D721Med (cell line): ENCODE measurements at regions not wholly inside any gene's neighbourhood (a gene's known extent, or its start where the extent isn't known, plus 50 kb on each side); places are given as distances from the start of the nearest gene placed in this dataset.

Experiments
- DNase-seq: peaks from one replicate; pipeline ENCODE4 v3.0.0; 2011; ENCODE audit warnings: low spot score; ENCODE audit not compliant: insufficient read length
- FAIRE-seq: peaks from 2 replicates; lab custom pipeline; 2011; peaks lifted over from hg19 to GRCh38; lab: Jason Lieb, UNC
- TF ChIP-seq, protein P1 (sequence below): IDR thresholded peaks from 2 replicates; pipeline ENCODE4 v1.5.1; 2012; ENCODE audit warnings: mild to moderate bottlenecking, control low read depth; ENCODE audit not compliant: insufficient read depth; ENCODE audit errors: missing control alignments

DNA sequence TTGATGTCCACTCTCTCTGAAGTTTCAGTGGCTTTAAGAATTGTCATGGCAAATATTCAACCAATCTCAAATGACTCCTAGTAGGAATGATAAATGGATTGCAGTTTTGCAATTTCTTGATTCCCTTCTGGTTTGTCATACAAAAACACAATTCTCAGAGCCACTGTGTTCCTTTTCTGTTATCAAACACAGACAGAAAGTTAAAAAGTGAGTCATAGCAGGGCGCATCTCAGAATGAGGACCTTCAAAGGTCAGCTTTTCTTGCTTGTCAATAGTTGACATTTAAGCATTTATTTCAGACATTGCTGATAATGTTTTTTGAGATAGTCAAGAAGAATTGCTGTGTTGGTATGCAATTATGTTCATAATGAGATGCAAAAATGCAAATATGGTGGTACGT lies 405.9 kb downstream of the NR2F2 start:
- DNase-seq (no peak), FAIRE-seq (no peak)
- TF ChIP-seq, protein P1, sequence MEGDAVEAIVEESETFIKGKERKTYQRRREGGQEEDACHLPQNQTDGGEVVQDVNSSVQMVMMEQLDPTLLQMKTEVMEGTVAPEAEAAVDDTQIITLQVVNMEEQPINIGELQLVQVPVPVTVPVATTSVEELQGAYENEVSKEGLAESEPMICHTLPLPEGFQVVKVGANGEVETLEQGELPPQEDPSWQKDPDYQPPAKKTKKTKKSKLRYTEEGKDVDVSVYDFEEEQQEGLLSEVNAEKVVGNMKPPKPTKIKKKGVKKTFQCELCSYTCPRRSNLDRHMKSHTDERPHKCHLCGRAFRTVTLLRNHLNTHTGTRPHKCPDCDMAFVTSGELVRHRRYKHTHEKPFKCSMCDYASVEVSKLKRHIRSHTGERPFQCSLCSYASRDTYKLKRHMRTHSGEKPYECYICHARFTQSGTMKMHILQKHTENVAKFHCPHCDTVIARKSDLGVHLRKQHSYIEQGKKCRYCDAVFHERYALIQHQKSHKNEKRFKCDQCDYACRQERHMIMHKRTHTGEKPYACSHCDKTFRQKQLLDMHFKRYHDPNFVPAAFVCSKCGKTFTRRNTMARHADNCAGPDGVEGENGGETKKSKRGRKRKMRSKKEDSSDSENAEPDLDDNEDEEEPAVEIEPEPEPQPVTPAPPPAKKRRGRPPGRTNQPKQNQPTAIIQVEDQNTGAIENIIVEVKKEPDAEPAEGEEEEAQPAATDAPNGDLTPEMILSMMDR: no peak

DNA sequence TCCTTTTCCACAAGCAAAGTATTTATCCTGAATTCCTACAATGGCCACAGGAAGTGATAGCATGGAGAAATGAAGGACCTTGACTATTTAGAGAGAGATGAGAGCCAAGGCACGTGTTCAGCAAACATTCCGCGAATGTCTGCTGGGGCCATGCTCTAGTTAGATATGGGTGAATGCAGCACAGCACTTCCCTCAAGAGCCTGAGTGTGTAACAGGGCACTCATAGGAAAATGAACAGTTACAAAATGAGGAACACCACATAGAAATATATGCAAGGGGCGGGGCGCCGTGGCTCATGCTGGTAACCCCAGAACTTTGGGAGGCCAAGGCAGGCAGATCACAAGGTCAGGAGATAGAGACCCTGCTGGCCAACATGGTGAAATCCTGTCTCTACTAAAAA lies 406.9 kb downstream of the NR2F2 start:
- DNase-seq (no peak), FAIRE-seq (no peak)
- TF ChIP-seq, protein P1: no peak

DNA sequence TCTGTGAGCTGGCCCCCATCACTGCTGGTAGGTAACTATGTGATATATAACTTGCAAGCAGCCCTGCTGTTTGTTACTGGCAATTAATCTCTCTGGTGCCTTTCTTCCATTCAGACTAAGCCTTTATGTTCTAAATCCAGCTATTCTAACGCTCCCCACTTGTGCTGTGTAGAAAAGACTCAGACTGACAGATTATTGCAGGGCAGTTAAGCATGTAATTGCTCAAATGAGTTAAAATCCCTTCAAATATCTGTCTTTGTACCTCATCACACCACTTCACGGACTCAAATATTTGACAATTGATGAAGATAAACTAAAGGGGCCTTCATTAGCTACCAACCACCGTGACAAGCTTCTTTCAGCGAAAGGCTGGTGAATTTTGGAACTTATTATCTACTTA lies 416.2 kb downstream of the NR2F2 start:
- no peak for DNase-seq
- TF ChIP-seq, protein P1: no peak
- FAIRE-seq: no peak

DNA sequence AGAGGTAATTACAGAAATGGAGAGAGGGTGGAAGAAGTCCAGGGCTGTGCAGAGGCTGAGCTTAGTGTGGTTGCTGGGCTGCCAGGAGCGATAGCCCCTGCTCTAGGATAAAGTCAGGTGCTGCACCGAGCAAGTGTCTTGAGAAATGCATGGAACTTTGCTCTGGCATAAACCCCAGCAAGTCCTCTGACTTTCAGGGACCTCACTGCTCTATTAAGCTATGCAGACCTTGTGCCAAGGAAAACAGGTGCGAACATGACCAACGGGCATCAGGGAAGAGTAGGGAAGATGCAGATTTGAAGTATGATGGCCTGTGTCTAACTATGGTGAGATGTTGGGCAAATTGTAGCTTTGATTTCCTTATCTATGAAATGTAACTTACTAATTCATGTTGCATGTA lies 416.8 kb downstream of the NR2F2 start:
- DNase-seq (no peak), FAIRE-seq (no peak)
- TF ChIP-seq, protein P1: no peak

DNA sequence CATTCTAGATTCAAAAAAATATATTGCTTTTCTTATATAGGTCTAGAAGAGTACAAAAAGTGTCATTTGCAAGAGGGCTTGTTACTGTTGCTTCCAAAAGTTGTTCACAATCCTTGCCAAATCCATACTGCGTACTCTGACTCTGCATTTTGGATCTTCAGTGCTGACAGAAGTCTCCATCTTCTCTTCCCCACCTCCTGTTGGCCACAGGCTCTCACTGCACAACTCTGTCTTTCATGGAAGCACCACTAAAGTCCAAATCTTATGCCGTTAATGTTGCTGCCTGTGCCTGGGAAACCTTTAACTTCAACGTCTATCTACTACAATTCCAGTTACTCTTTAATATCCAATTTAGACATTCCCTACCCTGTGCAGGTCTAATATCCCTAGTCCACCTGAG lies 419.9 kb downstream of the NR2F2 start:
- no peak for FAIRE-seq
- DNase-seq: no peak
- TF ChIP-seq, protein P1: no peak

DNA sequence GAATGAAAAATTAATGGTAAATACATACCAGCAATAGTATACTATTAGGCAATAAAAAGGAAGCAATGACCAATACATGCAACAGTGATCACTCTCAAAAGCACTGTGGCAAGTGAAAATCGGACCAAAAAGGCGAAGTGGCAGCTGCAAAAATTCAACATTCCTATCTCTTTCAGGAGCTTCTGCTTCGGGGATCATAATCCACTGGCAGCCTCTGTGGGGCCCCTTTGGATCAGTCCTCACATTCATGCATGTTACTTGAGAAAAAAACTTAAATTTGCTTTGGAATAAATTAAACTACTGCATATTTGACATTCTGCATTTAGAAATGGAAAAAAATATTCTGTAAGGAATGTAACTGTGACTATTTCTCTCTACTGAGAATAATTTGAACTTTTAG lies 425.6 kb downstream of the NR2F2 start:
- DNase-seq (no peak), FAIRE-seq (no peak)
- TF ChIP-seq, protein P1: no peak

DNA sequence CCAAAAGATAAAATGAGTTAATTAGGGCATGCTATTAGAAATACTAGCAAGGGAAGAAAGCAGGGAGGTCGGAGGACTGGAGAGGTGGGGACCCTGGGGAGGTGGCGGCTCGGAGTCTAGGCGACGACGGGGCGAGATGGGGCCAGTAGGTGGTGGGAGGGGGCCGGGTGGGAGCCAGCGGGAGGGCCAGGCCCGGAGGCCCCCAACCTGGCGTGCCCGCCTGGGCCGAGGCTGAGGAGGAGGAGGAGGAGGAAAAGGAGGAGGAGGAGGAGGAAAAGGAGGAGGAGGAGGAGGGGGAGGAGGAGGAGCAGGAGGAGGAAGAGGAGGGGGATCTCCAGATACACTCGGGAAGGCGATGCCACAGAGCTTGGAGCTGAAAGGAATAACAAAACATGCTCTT lies 426.2 kb downstream of the NR2F2 start:
- FAIRE-seq (no peak), DNase-seq (no peak)
- TF ChIP-seq, protein P1: no peak
